Fibroblast of skin of left biceps (primary cell): ENCODE measurements at regions not wholly inside any gene's neighbourhood (a gene's known extent, or its start where the extent isn't known, plus 50 kb on each side); places are given as distances from the start of the nearest gene placed in this dataset.

Experiments
- DNase-seq, 2 experiments: peaks; one replicate each; pipeline ENCODE4 v3.0.0-alpha.2; 2013; ENCODE audit warnings: low read depth in 2 of 2

GRCh38 chr2:158905341-158905740, 63.1 kb upstream of the TANC1 start:
- DNase-seq = no peak

GRCh38 chr2:158905784-158906183, 62.7 kb upstream of the TANC1 start:
- DNase-seq = no peak

- no peak for DNase-seq
Observed at GRCh38 chr2:158907926-158908456, 60.4 kb upstream of the TANC1 start.

- no peak for DNase-seq
Observed at GRCh38 chr2:158912112-158912511, 56.3 kb upstream of the TANC1 start.

- DNase-seq = no peak
Observed at GRCh38 chr2:158912765-158913164, 55.7 kb upstream of the TANC1 start.

- no peak for DNase-seq
Observed at GRCh38 chr2:158914066-158914465, 54.4 kb upstream of the TANC1 start.

GRCh38 chr2:158914731-158915130, 53.7 kb upstream of the TANC1 start:
- peak in 1 of 2 experiments; percentile 30 for DNase-seq

GRCh38 chr2:158917121-158917520, 51.3 kb upstream of the TANC1 start:
- DNase-seq = no peak

GRCh38 chr2:158918452-158918851, 50.0 kb upstream of the TANC1 start:
- DNase-seq = no peak
